ENCODE measurements at regions not wholly inside any gene's neighbourhood (a gene's known extent, or its start where the extent isn't known, plus 50 kb on each side); places are given as distances from the start of the nearest gene placed in this dataset.

DNA sequence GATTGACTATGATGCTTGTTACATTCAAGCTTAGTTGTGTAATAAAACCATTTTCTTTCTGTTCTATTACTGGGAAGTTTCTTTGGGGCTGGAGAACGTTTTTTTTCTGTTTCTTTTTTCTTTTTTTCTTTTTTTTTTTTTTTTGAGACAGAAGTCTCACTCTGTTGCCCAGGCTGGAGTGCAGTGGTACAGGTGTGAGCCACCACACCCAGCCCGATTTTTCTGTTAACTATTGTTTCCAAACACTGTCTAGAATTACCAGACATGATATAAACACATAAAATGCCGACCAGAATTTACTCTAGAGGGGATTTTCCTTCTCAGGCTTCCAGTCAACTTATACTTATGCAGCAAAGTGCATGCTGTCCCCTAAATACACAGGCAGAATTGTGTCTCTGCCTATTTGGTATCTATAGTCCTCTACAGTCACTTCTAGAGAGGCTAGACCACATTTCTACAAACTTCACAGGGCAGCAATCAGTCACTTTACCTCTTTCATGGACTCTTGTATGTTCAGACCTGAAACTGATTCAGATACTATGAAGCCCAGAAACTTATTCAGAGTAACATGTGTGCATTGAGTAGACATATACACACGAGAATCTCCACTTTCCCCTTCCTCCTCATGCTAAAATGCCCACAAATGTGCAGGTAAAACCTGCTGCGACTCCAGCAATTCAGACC, 121.2 kb downstream of the ZNF737 start:
- TF ChIP-seq, protein P1, sequence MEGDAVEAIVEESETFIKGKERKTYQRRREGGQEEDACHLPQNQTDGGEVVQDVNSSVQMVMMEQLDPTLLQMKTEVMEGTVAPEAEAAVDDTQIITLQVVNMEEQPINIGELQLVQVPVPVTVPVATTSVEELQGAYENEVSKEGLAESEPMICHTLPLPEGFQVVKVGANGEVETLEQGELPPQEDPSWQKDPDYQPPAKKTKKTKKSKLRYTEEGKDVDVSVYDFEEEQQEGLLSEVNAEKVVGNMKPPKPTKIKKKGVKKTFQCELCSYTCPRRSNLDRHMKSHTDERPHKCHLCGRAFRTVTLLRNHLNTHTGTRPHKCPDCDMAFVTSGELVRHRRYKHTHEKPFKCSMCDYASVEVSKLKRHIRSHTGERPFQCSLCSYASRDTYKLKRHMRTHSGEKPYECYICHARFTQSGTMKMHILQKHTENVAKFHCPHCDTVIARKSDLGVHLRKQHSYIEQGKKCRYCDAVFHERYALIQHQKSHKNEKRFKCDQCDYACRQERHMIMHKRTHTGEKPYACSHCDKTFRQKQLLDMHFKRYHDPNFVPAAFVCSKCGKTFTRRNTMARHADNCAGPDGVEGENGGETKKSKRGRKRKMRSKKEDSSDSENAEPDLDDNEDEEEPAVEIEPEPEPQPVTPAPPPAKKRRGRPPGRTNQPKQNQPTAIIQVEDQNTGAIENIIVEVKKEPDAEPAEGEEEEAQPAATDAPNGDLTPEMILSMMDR (conservative IDR thresholded peaks at IDR 0.05; ENCODE audit: low read depth, low read length), result no peak
- no peak for TF ChIP-seq RFX5 (IDR thresholded peaks at IDR 0.05; ENCODE audit: low read depth, low read length)
- TF ChIP-seq POLR2A (IDR thresholded peaks at IDR 0.05; ENCODE audit: low read depth, low read length), result no peak
- no peak for TF ChIP-seq MAFK (IDR thresholded peaks at IDR 0.05; ENCODE audit: low read depth, low read length)
- TF ChIP-seq CHD1 (IDR thresholded peaks at IDR 0.05; ENCODE audit: low read depth, low read length), result no peak
- no peak for TF ChIP-seq MXI1 (IDR thresholded peaks at IDR 0.05; ENCODE audit: borderline replicate concordance, low read depth, low read length)
- TF ChIP-seq RCOR1 (IDR thresholded peaks at IDR 0.05; ENCODE audit: insufficient replicate concordance, low read length), result no peak
- TF ChIP-seq, protein P2, sequence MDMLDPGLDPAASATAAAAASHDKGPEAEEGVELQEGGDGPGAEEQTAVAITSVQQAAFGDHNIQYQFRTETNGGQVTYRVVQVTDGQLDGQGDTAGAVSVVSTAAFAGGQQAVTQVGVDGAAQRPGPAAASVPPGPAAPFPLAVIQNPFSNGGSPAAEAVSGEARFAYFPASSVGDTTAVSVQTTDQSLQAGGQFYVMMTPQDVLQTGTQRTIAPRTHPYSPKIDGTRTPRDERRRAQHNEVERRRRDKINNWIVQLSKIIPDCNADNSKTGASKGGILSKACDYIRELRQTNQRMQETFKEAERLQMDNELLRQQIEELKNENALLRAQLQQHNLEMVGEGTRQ (IDR thresholded peaks at IDR 0.05; ENCODE audit: low read depth, low read length), result no peak
- no peak for TF ChIP-seq CEBPB (IDR thresholded peaks at IDR 0.05; ENCODE audit: low read depth, low read length)
- no peak for TF ChIP-seq RAD21 (IDR thresholded peaks at IDR 0.05; ENCODE audit: low read length)
- TF ChIP-seq SMC3 (IDR thresholded peaks at IDR 0.05; ENCODE audit: low read depth, low read length), result no peak
- TF ChIP-seq MAZ (IDR thresholded peaks at IDR 0.05; ENCODE audit: borderline replicate concordance, low read depth, low read length), result no peak
- no peak for TF ChIP-seq BHLHE40 (IDR thresholded peaks at IDR 0.05; ENCODE audit: low read depth, low read length)
